HL-60 (cell line): ENCODE measurements at regions not wholly inside any gene's neighbourhood (a gene's known extent, or its start where the extent isn't known, plus 50 kb on each side); places are given as distances from the start of the nearest gene placed in this dataset.

Experiments used
- DNase-seq, 2 experiments: peaks; one replicate each; pipeline ENCODE4 v3.0.0-alpha.2; 2010 to 2020; ENCODE audit warnings: low read depth in 1 of 2, low spot score in 1 of 2
- H3K27ac ChIP-seq: fragments of 250-450 bp; sonication (Bioruptor Pico); replicated peaks from 2 replicates; pipeline ENCODE4 v1.5.1; 2020; ENCODE audit warnings: mild to moderate bottlenecking, moderate library complexity
- H3K27me3 ChIP-seq: fragments of 250-450 bp; sonication (Bioruptor Pico); 2 replicates; pipeline ENCODE4 v1.5.1; 2021; ENCODE audit warnings: mild to moderate bottlenecking, moderate library complexity; ENCODE audit not compliant: insufficient read depth, poor library complexity, severe bottlenecking
- H3K4me3 ChIP-seq: replicated peaks from 2 replicates; pipeline ENCODE4 v1.5.1; 2011; ENCODE audit warnings: mild to moderate bottlenecking, control low read depth, low read length; ENCODE audit not compliant: insufficient read depth
- CTCF ChIP-seq: IDR thresholded peaks from one replicate; pipeline ENCODE4 v1.5.1; 2011; ENCODE audit warnings: low read length, control low read depth, inconsistent platforms; ENCODE audit not compliant: insufficient read depth
- GABPA ChIP-seq: IDR thresholded peaks from 2 replicates; pipeline ENCODE4 v1.6.1; 2012; ENCODE audit warnings: low read depth
- POLR2AphosphoS5 ChIP-seq: IDR thresholded peaks from 2 replicates; pipeline ENCODE4 v1.6.1; 2012; ENCODE audit warnings: low read depth
- SPI1 ChIP-seq: IDR thresholded peaks from 2 replicates; pipeline ENCODE4 v1.6.1; 2012; ENCODE audit warnings: low read depth, mild to moderate bottlenecking, borderline replicate concordance
- TF ChIP-seq, protein P1 (sequence below): IDR thresholded peaks from 2 replicates; pipeline ENCODE4 v1.6.1; 2012; ENCODE audit warnings: low read depth; ENCODE audit not compliant: insufficient replicate concordance

- Histone ChIP-seq H3K4me3 (no peak overlapping the region), H3K27me3 (no peaks in the 10 kb centered on the region), H3K27ac (no peak overlapping the region)
- no peak for DNase-seq
- TF ChIP-seq, protein P1, sequence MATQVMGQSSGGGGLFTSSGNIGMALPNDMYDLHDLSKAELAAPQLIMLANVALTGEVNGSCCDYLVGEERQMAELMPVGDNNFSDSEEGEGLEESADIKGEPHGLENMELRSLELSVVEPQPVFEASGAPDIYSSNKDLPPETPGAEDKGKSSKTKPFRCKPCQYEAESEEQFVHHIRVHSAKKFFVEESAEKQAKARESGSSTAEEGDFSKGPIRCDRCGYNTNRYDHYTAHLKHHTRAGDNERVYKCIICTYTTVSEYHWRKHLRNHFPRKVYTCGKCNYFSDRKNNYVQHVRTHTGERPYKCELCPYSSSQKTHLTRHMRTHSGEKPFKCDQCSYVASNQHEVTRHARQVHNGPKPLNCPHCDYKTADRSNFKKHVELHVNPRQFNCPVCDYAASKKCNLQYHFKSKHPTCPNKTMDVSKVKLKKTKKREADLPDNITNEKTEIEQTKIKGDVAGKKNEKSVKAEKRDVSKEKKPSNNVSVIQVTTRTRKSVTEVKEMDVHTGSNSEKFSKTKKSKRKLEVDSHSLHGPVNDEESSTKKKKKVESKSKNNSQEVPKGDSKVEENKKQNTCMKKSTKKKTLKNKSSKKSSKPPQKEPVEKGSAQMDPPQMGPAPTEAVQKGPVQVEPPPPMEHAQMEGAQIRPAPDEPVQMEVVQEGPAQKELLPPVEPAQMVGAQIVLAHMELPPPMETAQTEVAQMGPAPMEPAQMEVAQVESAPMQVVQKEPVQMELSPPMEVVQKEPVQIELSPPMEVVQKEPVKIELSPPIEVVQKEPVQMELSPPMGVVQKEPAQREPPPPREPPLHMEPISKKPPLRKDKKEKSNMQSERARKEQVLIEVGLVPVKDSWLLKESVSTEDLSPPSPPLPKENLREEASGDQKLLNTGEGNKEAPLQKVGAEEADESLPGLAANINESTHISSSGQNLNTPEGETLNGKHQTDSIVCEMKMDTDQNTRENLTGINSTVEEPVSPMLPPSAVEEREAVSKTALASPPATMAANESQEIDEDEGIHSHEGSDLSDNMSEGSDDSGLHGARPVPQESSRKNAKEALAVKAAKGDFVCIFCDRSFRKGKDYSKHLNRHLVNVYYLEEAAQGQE = no peak
- no peak for TF ChIP-seq SPI1
- TF ChIP-seq POLR2AphosphoS5 = no peak
- no peak for TF ChIP-seq CTCF
- no peak for TF ChIP-seq GABPA
These were observed 65.9 kb upstream of the FBXL4 start for GRCh38 chr6:99013661-99014060.

GRCh38 chr6:99013145-99013544 lies 65.4 kb upstream of the FBXL4 start:
- H3K27me3 ChIP-seq = no peaks in the 10 kb centered on the region
- TF ChIP-seq, protein P1 = no peak
- TF ChIP-seq SPI1 (no peak), GABPA (no peak), CTCF (no peak), POLR2AphosphoS5 (no peak)
- no peak overlapping the region for H3K27ac ChIP-seq
- peak in 1 of 2 experiments; percentile 37 for DNase-seq
- H3K4me3 ChIP-seq = no peak overlapping the region

DNA sequence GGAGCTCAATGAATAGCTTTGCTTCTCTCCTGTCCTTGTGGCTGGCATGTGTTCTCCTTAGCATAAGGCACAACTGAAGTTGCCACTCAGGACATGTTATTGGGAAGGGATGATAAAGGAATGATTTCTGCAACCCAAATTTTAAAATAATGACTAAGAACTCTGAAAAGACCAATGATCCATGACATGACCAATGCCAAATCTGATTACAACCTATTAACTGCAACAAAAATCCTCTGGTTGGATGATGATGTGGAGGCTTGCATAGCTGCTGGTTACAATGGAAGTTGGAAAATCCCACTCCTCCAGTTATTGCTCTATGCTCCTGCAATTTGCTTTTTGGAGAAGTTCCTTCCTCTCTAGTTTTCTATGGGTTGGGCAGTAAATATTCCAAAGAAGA lies 63.4 kb upstream of the FBXL4 start:
- Histone ChIP-seq H3K4me3 (no peak overlapping the region), H3K27ac (no peak overlapping the region), H3K27me3 (no peaks in the 10 kb centered on the region)
- no peak for DNase-seq
- TF ChIP-seq SPI1 (no peak), CTCF (no peak), GABPA (no peak), POLR2AphosphoS5 (no peak)
- TF ChIP-seq, protein P1 = no peak
